ENCODE measurements at regions not wholly inside any gene's neighbourhood (a gene's known extent, or its start where the extent isn't known, plus 50 kb on each side); places are given as distances from the start of the nearest gene placed in this dataset.

GRCh38 chr2:38433607-38433975 is 56.5 kb upstream of the ATL2 start:
- Histone ChIP-seq H3K4me3 (ENCODE audit: low read depth, low read length) (no peak overlapping the region), H3K27me3 (ENCODE audit: control insufficient read depth, insufficient read depth, low read length) (no peaks in the 10 kb centered on the region), H3K36me3 (ENCODE audit: control insufficient read depth, insufficient read depth, low read length) (no peaks in the 10 kb centered on the region)
- no peak for DNase-seq (ENCODE audit: low read depth)
- TF ChIP-seq CTCF (IDR thresholded peaks at IDR 0.05; ENCODE audit: insufficient read depth, low read length, poor library complexity, severe bottlenecking): no peak

GRCh38 chr2:38432820-38433606 is 55.9 kb upstream of the ATL2 start:
- H3K36me3 ChIP-seq (ENCODE audit: control insufficient read depth, insufficient read depth, low read length): no peaks in the 10 kb centered on the region
- H3K27me3 ChIP-seq (ENCODE audit: control insufficient read depth, insufficient read depth, low read length): peaks cover 1% of the 10 kb centered on the region
- no peak for TF ChIP-seq CTCF (IDR thresholded peaks at IDR 0.05; ENCODE audit: insufficient read depth, low read length, poor library complexity, severe bottlenecking)
- H3K4me3 ChIP-seq (ENCODE audit: low read depth, low read length): no peak overlapping the region
- DNase-seq (ENCODE audit: low read depth): no peak

- no peak for DNase-seq (ENCODE audit: low read depth)
- TF ChIP-seq CTCF (IDR thresholded peaks at IDR 0.05; ENCODE audit: insufficient read depth, low read length, poor library complexity, severe bottlenecking): no peak
- Histone ChIP-seq H3K4me3 (ENCODE audit: low read depth, low read length) (no peak overlapping the region), H3K36me3 (ENCODE audit: control insufficient read depth, insufficient read depth, low read length) (no peaks in the 10 kb centered on the region), H3K27me3 (ENCODE audit: control insufficient read depth, insufficient read depth, low read length) (peaks cover 2% of the 10 kb centered on the region)
Measured at GRCh38 chr2:38430597-38431207, 53.6 kb upstream of the ATL2 start.

GRCh38 chr2:38430196-38430595 is 53.1 kb upstream of the ATL2 start:
- DNase-seq (ENCODE audit: low read depth): no peak
- H3K4me3 ChIP-seq (ENCODE audit: low read depth, low read length): no peak overlapping the region
- no peaks in the 10 kb centered on the region for H3K36me3 ChIP-seq (ENCODE audit: control insufficient read depth, insufficient read depth, low read length)
- no peak for TF ChIP-seq CTCF (IDR thresholded peaks at IDR 0.05; ENCODE audit: insufficient read depth, low read length, poor library complexity, severe bottlenecking)
- peaks cover 2% of the 10 kb centered on the region for H3K27me3 ChIP-seq (ENCODE audit: control insufficient read depth, insufficient read depth, low read length)

GRCh38 chr2:38427936-38428335 is 50.9 kb upstream of the ATL2 start:
- TF ChIP-seq CTCF (IDR thresholded peaks at IDR 0.05; ENCODE audit: insufficient read depth, low read length, poor library complexity, severe bottlenecking): no peak
- Histone ChIP-seq H3K4me3 (ENCODE audit: low read depth, low read length) (no peak overlapping the region), H3K27me3 (ENCODE audit: control insufficient read depth, insufficient read depth, low read length) (peaks cover 2% of the 10 kb centered on the region), H3K36me3 (ENCODE audit: control insufficient read depth, insufficient read depth, low read length) (no peaks in the 10 kb centered on the region)
- no peak for DNase-seq (ENCODE audit: low read depth)
